ENCODE measurements at regions not wholly inside any gene's neighbourhood (a gene's known extent, or its start where the extent isn't known, plus 50 kb on each side); places are given as distances from the start of the nearest gene placed in this dataset.
A peak's percentile ranks its signal among the peaks of the same experiment; 100 is the strongest.

DNA sequence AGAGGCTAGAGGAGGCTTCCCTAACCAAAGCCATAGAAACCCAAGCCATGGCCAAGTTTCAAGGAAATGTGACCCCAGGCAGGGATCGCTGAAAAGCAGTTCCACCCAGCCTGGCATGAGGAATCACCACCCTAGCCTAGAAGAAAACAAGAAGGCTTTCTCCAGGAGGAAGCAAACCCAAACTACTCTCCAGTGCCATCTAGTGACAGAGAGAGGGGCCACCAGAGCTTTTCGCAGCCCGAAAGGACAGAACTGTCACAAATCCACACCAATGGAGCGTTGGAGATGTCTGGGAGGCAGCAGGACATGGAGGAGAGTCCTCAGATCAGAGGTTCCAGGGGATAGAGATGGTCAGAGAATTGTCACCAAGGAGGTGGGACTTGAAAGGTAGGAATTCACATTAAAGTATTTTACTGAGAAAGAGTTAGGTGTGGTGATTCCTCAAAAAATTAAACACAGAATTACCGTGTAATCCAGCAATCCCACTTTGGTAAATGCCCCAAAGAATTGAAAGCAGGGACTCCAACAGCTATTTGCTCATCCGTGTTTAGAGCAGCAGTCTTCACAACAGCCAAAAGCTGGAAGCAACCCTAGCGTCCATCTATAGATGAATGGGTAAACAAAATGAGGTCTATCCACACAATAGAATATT is 67.3 kb upstream of the NUP50 start:
- peak; percentile 65 for DNase-seq (ENCODE audit: low spot score)

DNA sequence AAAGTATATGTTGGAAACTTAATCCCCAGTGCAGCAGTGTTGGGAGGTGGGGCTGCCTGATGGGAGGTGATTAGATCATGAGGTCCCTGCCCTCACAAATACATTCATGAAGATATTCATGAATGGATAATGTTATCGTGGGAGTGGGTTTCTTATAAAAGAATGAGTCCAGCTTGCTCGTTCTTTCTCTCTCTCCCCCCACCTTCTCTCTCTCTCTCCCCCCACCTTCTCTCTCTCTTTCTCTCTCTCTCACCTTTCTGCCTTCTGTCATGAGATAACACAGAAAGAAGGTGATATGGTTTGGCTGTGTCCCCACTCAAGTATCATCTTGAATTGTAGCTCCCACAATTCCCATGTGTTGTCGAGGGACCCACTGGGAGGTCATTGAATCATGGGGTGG is 66.7 kb upstream of the NUP50 start:
- DNase-seq (ENCODE audit: low spot score) = no peak

DNA sequence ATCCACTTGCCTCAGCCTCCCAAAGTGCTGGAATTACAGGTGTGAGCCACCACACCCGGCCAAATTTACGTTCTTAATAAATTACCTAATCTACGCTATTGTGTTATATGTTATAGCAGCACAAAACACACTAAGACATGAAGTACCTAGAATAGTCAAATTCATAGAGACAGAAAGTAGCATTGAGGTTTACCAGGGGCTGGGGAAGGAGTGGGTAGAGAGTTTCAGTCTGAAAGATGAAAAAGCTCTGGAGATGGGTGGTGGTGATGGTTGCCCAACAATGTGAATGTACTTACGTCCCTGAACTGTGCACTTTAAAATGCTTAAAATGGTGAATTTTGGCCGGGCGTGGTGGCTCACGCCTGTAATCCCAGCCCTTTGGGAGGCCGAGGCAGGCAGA is 65.7 kb upstream of the NUP50 start:
- no peak for DNase-seq (ENCODE audit: low spot score)

DNA sequence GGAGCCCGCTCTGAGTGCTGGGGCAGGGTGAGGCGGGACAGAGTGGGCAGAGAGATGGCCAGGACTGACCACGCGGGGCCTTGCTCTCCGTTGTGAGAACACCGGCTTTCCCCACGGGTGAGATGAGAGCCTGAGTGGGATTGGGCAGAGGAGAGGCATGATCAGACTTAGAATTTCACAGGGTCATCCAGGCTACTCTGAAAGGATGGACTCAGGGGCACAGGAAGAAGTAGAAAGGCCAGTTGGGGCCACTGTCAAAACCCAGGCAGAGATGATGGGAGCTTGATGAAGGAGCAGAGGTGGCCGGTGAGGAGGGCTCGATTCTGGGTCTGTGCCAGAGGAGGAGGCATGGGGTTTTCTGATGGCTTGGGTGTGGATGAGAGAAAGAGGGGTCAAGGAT is 63.8 kb upstream of the NUP50 start:
- DNase-seq (ENCODE audit: low spot score) = no peak

DNA sequence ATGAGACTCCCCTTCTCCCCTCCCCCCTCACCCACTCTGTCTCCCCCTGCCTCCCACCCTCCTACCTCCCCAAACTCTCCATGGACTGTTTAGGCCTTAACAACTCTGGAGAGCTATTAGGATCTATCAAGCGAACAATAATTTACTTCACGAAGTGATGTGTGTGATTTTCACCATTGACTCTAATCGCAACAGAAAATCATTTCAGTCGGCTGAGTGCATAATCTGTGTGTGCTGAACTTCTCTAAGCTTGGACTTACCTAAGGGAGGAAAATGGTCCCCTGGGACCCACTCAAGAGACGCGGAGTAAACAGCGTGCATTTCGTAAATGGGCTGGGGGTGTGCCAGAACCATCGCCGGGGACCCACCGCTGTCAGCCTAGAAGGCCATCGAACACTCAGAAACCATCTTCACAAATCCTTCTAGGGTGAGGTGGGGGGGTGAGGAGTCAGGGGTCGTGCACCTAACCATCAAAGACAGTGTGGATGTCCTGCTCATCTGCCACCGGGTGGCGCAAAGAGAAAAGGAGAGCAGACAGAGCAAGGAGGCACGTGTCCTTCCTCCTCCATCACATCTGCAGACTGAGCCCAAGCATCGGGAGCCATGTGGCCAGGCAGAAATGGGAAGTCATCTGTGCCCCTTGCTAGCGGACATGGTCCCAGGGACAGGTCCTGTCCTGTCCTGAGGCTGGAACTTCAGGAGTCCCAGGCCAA is 62.1 kb upstream of the NUP50 start:
- DNase-seq (ENCODE audit: low spot score) = peak; percentile 28

DNA sequence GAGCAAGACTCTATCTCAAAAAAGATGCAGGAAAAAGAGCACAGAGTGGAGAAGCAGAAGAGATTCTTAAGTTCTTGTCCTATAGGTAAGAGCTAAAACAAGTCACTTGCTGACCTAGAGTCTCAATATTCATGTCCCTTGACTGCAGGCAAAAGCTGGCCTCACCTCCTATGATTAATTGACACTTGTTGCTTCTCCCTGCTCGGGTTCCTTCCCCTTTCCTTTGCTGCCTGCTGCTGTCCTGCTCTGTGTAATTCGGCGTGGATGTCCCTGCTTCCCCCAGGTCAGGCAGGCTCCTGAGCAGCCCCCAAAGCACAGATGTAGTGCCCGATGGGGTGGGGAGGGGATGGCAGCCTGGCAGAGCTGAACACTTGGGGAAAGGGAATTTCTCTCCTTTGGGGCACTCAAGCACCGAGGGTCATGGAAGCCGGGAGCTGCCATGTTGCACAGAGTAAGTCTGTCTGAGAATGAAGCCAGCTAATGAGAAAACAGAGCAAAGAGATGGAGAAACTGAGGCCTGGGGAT is 60.8 kb upstream of the NUP50 start:
- no peak for DNase-seq (ENCODE audit: low spot score)

DNA sequence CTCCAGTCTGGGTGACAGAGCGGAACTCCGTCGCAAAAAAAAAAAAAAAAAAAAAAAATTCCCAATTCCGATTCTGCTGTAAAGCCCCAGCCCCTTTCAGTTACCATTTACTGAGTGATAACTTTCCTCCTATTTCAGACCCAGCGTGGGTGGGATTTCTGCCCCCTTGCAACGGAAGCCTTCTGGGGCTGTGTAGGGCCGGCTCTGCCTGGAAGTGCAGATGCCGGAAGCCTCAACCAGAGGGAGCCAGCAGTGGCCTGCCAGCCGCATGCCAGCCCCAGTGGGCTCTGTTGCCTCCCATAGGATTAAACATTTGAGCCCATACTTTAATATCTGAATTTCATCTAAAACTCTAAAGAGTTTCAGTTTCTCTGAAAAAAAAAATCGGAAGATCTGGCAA is 60.0 kb upstream of the NUP50 start:
- no peak for DNase-seq (ENCODE audit: low spot score)

DNA sequence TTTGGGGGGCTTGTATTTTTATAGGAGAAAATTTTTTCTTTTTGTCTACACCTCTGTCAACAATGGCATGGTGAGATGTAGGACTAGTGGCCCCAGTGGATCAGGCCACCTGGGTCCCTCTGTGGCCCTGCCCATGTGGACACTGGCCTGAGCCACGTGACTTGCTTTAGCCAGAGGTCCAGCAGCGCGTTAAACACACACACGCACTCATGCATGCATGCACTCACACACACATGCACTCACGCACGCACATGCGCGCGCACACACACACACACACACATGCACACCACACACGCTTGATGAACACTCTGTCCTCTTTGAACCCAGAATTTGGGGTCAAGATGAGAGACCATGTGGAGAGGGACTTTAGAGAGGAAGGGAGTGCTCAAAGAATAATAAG is 59.4 kb upstream of the NUP50 start:
- no peak for DNase-seq (ENCODE audit: low spot score)

DNA sequence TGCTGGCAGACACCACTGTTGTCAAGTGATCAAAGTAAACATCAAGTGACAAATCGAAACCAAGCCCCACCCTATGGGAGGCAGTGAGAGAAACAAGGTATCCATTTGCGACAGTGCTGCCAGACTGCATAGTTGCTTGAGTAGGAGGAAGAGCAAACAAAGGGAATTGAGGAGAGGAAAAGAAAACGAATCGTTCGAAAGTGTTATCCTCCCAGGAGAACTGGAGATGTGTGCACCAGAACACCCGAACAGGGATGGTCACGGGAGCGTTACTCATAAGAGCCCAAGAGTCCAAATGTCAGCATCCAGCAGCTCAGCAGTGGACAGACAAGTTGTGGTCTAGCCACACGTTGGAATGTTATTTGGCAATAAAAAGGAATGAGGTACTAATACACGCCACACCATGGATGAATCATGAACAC is 58.4 kb upstream of the NUP50 start:
- DNase-seq (ENCODE audit: low spot score) = no peak

DNA sequence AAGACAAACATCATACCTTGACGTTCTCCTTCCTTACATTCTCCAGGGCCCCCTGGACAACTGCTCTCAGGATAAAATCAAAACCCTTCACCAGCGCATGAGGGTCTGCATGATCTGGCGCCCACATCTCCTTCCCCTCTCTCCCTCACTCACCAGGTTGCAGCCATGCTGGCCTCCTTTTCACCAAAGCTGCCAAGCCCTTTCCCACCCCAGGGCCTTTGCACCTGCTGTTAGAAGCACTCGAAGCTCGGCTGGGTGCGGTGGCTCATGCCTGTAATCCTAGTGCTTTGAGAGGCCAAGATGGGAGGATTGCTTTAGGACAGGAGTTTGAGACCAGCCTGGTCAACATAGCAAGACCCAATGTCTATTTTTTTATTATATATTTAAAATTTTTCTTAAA is 56.1 kb upstream of the NUP50 start:
- DNase-seq (ENCODE audit: low spot score) = no peak

DNA sequence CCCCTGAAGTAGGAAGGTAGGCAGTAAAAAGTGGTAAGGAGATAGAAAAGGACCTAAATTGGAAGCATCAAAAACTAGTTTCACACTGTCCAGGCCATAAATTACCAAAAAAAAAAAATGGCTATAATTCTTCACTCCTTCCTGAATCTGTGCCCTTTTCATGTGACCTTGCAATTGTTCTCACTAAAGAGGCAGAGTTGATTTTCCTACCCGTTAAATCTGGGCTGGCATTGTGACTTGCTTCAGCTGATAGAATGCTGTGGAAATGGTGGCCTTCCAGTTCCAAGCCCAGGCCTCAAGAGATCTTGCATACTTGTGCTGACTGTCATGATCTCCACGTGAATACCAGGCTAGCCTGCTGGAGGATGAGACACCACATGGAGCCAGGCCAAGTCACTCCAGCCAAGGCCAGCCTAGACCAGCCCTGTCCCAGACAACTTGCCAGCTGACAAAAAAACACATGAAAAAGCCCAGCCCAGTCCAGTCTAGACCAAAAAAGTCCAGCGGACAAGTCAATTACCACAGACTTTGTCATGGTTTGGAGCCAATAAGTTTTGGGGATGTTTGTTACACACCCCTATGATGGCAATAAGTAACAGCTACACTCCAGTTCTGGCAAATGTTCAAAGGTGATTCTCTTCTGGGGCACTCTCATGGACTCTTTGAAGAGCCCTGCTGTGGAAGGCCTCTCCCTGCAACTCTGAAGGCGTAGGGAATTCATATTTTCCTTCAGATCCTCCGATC is 51.4 kb upstream of the NUP50 start:
- DNase-seq (ENCODE audit: low spot score) = no peak
